Caco-2 (cell line): ENCODE measurements at regions not wholly inside any gene's neighbourhood (a gene's known extent, or its start where the extent isn't known, plus 50 kb on each side); places are given as distances from the start of the nearest gene placed in this dataset.

Source experiments
- BruUV-seq: library from RNA; stranded (reverse); fragments of 400-500 nt; replicated peaks from 2 replicates; lab custom pipeline; 2021; lab: Mats Ljungman, UMichigan
- CTCF ChIA-PET: fragments of 300-600 bp; sonication (Branson Sonifier 250); formaldehyde crosslinking; loops from one replicate; lab custom pipeline; 2022; ENCODE audit warnings: antibody characterized with exemption; lab: Charles Lee
- POLR2A ChIA-PET: fragments of 300-600 bp; sonication (Branson Sonifier 250); formaldehyde crosslinking; loops from one replicate; lab custom pipeline; 2022; ENCODE audit warnings: antibody characterized with exemption; lab: Charles Lee
- DNase-seq, 2 experiments: peaks; one replicate each; pipeline versions ENCODE4 v3.0.0 to v3.0.0-alpha.2; 2020 to 2022
- H3K27me3 ChIP-seq: replicated peaks from 2 replicates; pipeline ENCODE4 v1.6.0; 2011; ENCODE audit warnings: low read length; ENCODE audit not compliant: control insufficient read depth, insufficient read depth
- H3K36me3 ChIP-seq: 2 replicates; pipeline ENCODE4 v1.5.1; 2011; ENCODE audit warnings: low read length; ENCODE audit not compliant: control insufficient read depth, insufficient read depth
- H3K4me1 ChIP-seq: fragments of 250-450 bp; sonication (Bioruptor Pico); 2 replicates; pipeline ENCODE4 v1.5.1; 2020; ENCODE audit warnings: mild to moderate bottlenecking
- H3K4me3 ChIP-seq: 2 replicates; pipeline ENCODE4 v1.5.1; 2011; ENCODE audit warnings: low read depth, mild to moderate bottlenecking, control low read depth, low read length
- H3K9me3 ChIP-seq: fragments of 250-450 bp; sonication (Bioruptor Pico); 2 replicates; pipeline ENCODE4 v1.5.1; 2020; ENCODE audit warnings: mild to moderate bottlenecking, moderate library complexity
- H3K27ac Mint-ChIP-seq: one replicate; pipeline ENCODE4 v1.8.0; 2022; ENCODE audit warnings: mixed read lengths; ENCODE audit not compliant: unreplicated experiment
- H3K27me3 Mint-ChIP-seq: one replicate; pipeline ENCODE4 v1.8.0; 2022; ENCODE audit warnings: mixed read lengths; ENCODE audit not compliant: insufficient read depth, unreplicated experiment
- H3K36me3 Mint-ChIP-seq: one replicate; pipeline ENCODE4 v1.8.0; 2022; ENCODE audit warnings: mild to moderate bottlenecking, mixed read lengths; ENCODE audit not compliant: insufficient read depth, unreplicated experiment
- H3K4me1 Mint-ChIP-seq: one replicate; pipeline ENCODE4 v1.8.0; 2022; ENCODE audit warnings: low read depth, mixed read lengths; ENCODE audit not compliant: unreplicated experiment
- H3K4me3 Mint-ChIP-seq: one replicate; pipeline ENCODE4 v1.8.0; 2022; ENCODE audit warnings: mild to moderate bottlenecking, moderate library complexity, mixed read lengths; ENCODE audit not compliant: unreplicated experiment
- H3K9me3 Mint-ChIP-seq: one replicate; pipeline ENCODE4 v1.8.0; 2022; ENCODE audit warnings: mixed read lengths; ENCODE audit not compliant: unreplicated experiment
- CTCF ChIP-seq, 2 experiments: fragments of 200-600 bp in 1 of 2; IDR thresholded peaks; 1 replicate in 1 of 2; 2 replicates in 1 of 2; pipeline versions ENCODE4 v1.5.1 to v1.8.0; 2011 to 2022; ENCODE audit warnings: antibody characterized with exemption in 1 of 2, control low read depth in 1 of 2, inconsistent platforms in 1 of 2, low read depth in 1 of 2, low read length in 1 of 2, mild to moderate bottlenecking in 1 of 2, moderate library complexity in 1 of 2; ENCODE audit not compliant: insufficient read depth in 1 of 2, severe bottlenecking in 1 of 2, unreplicated experiment in 1 of 2
- intact Hi-C: fragments of 100-400 bp; cut with micrococcal nuclease; formaldehyde crosslinking; loops from one replicate; pipeline ENCODE4 v1.10.0; 2022; ENCODE audit not compliant: unreplicated experiment

DNA sequence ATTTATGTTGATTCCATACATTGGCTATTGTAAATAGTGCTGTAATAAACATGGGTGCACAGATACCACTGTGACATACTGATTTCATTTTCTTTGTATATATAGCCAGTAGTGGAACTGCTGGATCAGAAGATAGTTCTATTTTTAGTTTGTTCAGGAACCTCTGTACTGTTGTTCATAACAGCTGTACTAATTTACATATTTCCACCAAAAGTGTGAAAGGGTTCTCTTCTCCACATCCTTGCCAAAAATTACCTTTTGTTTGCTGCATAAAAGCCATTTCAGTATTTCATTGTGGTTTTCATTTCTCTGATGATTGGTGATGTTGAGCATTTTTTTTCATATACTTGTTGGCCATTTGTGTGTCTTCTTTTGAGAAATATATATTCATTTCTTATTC lies 1962.1 kb downstream of the PCDH9 start:
- Histone ChIP-seq H3K27me3 (no peaks in the 10 kb centered on the region), H3K4me1 (no peaks in the 10 kb centered on the region), H3K4me3 (no peak overlapping the region), H3K9me3 (peaks cover 7% of the 10 kb centered on the region; the same call in 1 of the 2 replicates), H3K36me3 (no peaks in the 10 kb centered on the region)
- no peaks in the 10 kb centered on the region for H3K36me3 Mint-ChIP-seq
- intact Hi-C loops: no loop called here
- H3K27ac Mint-ChIP-seq: no peak overlapping the region
- POLR2A ChIA-PET: no interaction called here
- CTCF ChIA-PET: no interaction called here
- no peak for DNase-seq
- H3K9me3 Mint-ChIP-seq: peaks cover 20% of the 10 kb centered on the region
- TF ChIP-seq CTCF (IDR thresholded peaks at IDR 0.05; ENCODE audit: insufficient read depth in 1 of 2, low read depth in 1 of 2, low read length in 1 of 2, severe bottlenecking in 1 of 2, unreplicated experiment in 1 of 2): no peak
- no peaks in the 10 kb centered on the region for H3K27me3 Mint-ChIP-seq
- no peak overlapping the region for H3K4me3 Mint-ChIP-seq
- no peaks in the 10 kb centered on the region for H3K4me1 Mint-ChIP-seq
- BruUV-seq: no TSS peak

DNA sequence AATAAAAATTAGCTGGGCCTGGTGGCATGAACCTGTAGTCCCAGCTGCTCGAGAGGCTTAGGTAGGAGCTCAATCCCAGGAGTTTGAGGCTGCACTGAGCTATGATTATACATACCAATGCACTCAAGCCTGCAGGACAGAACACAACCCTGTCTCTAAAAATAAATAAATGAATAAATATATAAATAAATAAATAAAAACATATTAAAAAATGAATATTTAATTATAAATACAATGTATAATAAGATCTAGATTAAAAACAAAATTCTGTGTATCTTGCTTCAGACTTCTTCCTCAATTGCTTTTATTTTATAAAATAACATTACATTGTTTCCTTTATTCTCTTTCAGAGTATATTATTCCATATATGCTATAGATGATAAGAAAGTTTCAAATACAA lies 1964.1 kb downstream of the PCDH9 start:
- 0 out of 2 replicates have a peak, but pooled peaks cover 2% of the 10 kb centered on the region for H3K9me3 ChIP-seq
- BruUV-seq: no TSS peak
- TF ChIP-seq CTCF (IDR thresholded peaks at IDR 0.05; ENCODE audit: insufficient read depth in 1 of 2, low read depth in 1 of 2, low read length in 1 of 2, severe bottlenecking in 1 of 2, unreplicated experiment in 1 of 2): no peak
- CTCF ChIA-PET: no interaction called here
- Mint-ChIP-seq H3K9me3 (peaks cover 13% of the 10 kb centered on the region), H3K27me3 (no peaks in the 10 kb centered on the region), H3K4me1 (no peaks in the 10 kb centered on the region), H3K27ac (no peak overlapping the region), H3K36me3 (no peaks in the 10 kb centered on the region), H3K4me3 (no peak overlapping the region)
- no peaks in the 10 kb centered on the region for H3K36me3 ChIP-seq
- no peaks in the 10 kb centered on the region for H3K27me3 ChIP-seq
- H3K4me1 ChIP-seq: no peaks in the 10 kb centered on the region
- no peak overlapping the region for H3K4me3 ChIP-seq
- POLR2A ChIA-PET: no interaction called here
- intact Hi-C loops: no loop called here
- DNase-seq: no peak

DNA sequence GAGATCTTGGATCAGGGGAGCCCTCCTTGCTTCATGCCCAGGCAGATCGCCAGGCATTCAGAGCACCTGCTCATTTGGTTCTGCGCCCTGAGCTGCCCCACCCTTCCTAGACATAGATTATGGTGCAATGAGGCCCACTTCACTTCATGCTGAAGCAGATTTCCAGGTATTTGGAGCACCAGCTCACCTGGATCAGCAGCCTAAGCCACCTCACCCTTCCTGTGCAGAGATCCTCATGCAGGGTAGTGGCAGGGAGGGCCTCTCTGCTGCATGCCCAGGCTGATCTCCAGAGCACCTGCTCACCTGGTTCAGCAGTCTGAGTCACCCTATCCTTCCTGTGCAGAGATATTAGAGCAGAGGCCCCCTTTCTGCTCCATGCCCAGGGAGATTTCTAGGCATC lies 1966.1 kb downstream of the PCDH9 start:
- intact Hi-C loops: no loop called here

More for the DNA sequence above, 1966.1 kb downstream of the PCDH9 start:
- POLR2A ChIA-PET: no interaction called here
- Mint-ChIP-seq H3K36me3 (no peaks in the 10 kb centered on the region), H3K4me1 (no peaks in the 10 kb centered on the region), H3K4me3 (no peak overlapping the region), H3K27ac (no peak overlapping the region), H3K27me3 (no peaks in the 10 kb centered on the region), H3K9me3 (peaks cover 9% of the 10 kb centered on the region)
- no peak for TF ChIP-seq CTCF (IDR thresholded peaks at IDR 0.05; ENCODE audit: insufficient read depth in 1 of 2, low read depth in 1 of 2, low read length in 1 of 2, severe bottlenecking in 1 of 2, unreplicated experiment in 1 of 2)
- Histone ChIP-seq H3K27me3 (no peaks in the 10 kb centered on the region), H3K4me3 (no peak overlapping the region), H3K36me3 (no peaks in the 10 kb centered on the region), H3K4me1 (no peaks in the 10 kb centered on the region), H3K9me3 (0 out of 2 replicates have a peak, but pooled peaks cover 2% of the 10 kb centered on the region)
- BruUV-seq: no TSS peak
- no peak for DNase-seq
- CTCF ChIA-PET: no interaction called here
